ENCODE measurements at regions not wholly inside any gene's neighbourhood (a gene's known extent, or its start where the extent isn't known, plus 50 kb on each side); places are given as distances from the start of the nearest gene placed in this dataset.

DNA sequence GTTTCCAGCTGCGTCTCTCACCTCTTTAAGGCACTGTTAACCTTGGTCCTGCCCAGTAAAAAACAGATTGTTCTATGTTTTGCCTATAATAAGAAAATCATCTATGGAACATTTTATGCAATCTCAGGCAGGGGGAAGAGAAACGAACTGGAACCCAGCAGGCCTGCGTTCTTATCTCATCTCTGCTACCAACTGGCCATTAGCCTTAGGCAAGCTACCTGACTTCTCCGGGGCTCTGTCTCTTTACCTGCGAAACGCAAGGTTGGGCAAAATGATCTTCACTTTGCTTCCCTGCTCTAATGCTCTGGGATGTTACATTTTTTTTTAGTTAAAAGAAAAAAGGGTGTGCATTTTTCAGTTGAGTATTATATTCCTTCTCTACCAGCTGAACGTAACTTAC, 70.5 kb upstream of the WIPF1 start:
- intact Hi-C loops (cut with DNase I) = no loop called here

GRCh38 chr2:174667250-174667860, 69.8 kb upstream of the WIPF1 start:
- Histone ChIP-seq H3K4me3 (no peak overlapping the region), H3K36me3 (no peaks in the 10 kb centered on the region), H3K4me1 (no peaks in the 10 kb centered on the region), H3K27ac (peak overlapping the region; percentile 39), H3K27me3 (no peaks in the 10 kb centered on the region), H3K9me3 (no peaks in the 10 kb centered on the region), H3K9ac (ENCODE audit: low read depth in 2 of 2, low read length in 2 of 2) (no peak overlapping the region)
- TF ChIP-seq, protein P1, sequence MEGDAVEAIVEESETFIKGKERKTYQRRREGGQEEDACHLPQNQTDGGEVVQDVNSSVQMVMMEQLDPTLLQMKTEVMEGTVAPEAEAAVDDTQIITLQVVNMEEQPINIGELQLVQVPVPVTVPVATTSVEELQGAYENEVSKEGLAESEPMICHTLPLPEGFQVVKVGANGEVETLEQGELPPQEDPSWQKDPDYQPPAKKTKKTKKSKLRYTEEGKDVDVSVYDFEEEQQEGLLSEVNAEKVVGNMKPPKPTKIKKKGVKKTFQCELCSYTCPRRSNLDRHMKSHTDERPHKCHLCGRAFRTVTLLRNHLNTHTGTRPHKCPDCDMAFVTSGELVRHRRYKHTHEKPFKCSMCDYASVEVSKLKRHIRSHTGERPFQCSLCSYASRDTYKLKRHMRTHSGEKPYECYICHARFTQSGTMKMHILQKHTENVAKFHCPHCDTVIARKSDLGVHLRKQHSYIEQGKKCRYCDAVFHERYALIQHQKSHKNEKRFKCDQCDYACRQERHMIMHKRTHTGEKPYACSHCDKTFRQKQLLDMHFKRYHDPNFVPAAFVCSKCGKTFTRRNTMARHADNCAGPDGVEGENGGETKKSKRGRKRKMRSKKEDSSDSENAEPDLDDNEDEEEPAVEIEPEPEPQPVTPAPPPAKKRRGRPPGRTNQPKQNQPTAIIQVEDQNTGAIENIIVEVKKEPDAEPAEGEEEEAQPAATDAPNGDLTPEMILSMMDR (IDR thresholded peaks at IDR 0.05) = no peak
- intact Hi-C loops (cut with DNase I) = no loop called here
- DNase-seq = no peak

More for the DNA sequence above, 70.5 kb upstream of the WIPF1 start:
- Histone ChIP-seq H3K4me1 (no peaks in the 10 kb centered on the region), H3K9ac (ENCODE audit: low read depth in 2 of 2, low read length in 2 of 2) (no peak overlapping the region), H3K9me3 (no peaks in the 10 kb centered on the region), H3K27ac (no peak overlapping the region), H3K4me3 (no peak overlapping the region), H3K36me3 (no peaks in the 10 kb centered on the region), H3K27me3 (no peaks in the 10 kb centered on the region)
- TF ChIP-seq, protein P1 (IDR thresholded peaks at IDR 0.05) = no peak
- DNase-seq = no peak

GRCh38 chr2:174666845-174667244, 69.2 kb upstream of the WIPF1 start:
- DNase-seq = no peak
- no peaks in the 10 kb centered on the region for H3K4me1 ChIP-seq
- TF ChIP-seq, protein P1 (IDR thresholded peaks at IDR 0.05) = no peak
- H3K27me3 ChIP-seq = no peaks in the 10 kb centered on the region
- H3K36me3 ChIP-seq = no peaks in the 10 kb centered on the region
- no peak overlapping the region for H3K4me3 ChIP-seq
- intact Hi-C loops (cut with DNase I) = no loop called here
- no peaks in the 10 kb centered on the region for H3K9me3 ChIP-seq
- H3K9ac ChIP-seq (ENCODE audit: low read depth in 2 of 2, low read length in 2 of 2) = no peak overlapping the region
- H3K27ac ChIP-seq = peak overlapping the region; percentile 39

DNA sequence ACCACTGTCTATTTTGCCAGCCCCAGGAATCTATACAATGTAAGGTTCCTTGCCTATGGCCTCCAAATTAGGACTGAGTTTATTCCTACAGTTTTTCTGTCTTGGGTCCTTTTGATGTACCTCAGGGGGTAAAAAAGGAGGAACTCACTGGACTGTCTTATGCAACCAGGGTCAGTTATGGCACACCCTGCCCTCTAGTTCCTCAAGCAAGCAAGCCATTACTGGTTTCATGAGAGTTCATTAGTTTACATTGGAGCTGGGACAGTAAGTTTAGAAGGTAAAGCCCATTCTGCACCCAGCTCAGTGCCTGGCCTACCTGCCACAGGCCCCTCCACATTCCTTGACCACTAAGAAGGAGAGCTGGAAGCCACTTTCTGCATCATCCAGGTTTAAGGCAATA, 68.7 kb upstream of the WIPF1 start:
- DNase-seq = no peak
- intact Hi-C loops (cut with DNase I) = no loop called here
- TF ChIP-seq, protein P1 (IDR thresholded peaks at IDR 0.05) = no peak
- H3K4me1 ChIP-seq = no peaks in the 10 kb centered on the region
- peak overlapping the region; percentile 39 for H3K27ac ChIP-seq
- no peaks in the 10 kb centered on the region for H3K27me3 ChIP-seq
- H3K4me3 ChIP-seq = no peak overlapping the region
- H3K36me3 ChIP-seq = no peaks in the 10 kb centered on the region
- no peak overlapping the region for H3K9ac ChIP-seq (ENCODE audit: low read depth in 2 of 2, low read length in 2 of 2)
- H3K9me3 ChIP-seq = no peaks in the 10 kb centered on the region

DNA sequence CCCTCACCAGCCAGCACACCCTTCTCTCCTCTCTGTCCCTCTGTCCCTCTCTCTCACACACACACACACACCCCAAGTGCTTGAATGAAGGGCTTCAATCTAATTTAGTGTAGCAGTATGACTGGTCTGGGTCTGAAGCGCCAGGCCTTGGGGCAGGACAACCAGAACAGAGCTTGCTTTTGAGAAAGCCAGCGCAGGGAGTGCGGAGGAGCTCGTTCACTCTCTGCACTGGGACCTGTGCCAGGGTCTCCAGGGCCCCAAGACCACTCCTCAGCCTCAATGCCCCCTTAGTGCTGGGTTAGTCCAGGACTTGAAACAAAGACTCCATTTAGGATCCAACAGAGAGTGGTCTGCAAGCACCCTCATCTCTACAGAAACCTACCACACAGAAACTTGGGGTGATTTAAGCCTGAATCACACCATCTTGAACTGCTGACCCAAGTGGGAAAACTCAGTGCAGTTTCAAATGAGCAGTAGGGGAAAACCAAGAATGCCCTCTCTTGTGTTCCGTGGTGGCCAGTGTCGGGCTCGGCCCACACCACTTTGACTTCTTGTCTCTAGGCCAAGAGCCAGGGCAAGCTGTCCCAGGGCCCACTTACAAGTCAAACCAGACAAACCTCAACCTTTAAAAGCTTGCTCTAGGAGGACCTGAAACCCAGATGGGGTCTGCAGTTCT, 66.6 kb upstream of the WIPF1 start:
- peak overlapping the region; percentile 34 for H3K27ac ChIP-seq
- H3K9ac ChIP-seq (ENCODE audit: low read depth in 2 of 2, low read length in 2 of 2) = no peak overlapping the region
- no peak for DNase-seq
- intact Hi-C loops (cut with DNase I) = no loop called here
- H3K36me3 ChIP-seq = no peaks in the 10 kb centered on the region
- no peaks in the 10 kb centered on the region for H3K4me1 ChIP-seq
- H3K27me3 ChIP-seq = no peaks in the 10 kb centered on the region
- H3K9me3 ChIP-seq = no peaks in the 10 kb centered on the region
- TF ChIP-seq, protein P1 (IDR thresholded peaks at IDR 0.05) = no peak
- H3K4me3 ChIP-seq = no peak overlapping the region
